WI38 (cell line): ENCODE measurements at regions not wholly inside any gene's neighbourhood (a gene's known extent, or its start where the extent isn't known, plus 50 kb on each side); places are given as distances from the start of the nearest gene placed in this dataset.

Source experiments
- H3K4me3 ChIP-seq: 2 replicates; pipeline ENCODE4 v1.5.1; 2011; ENCODE audit warnings: low read depth, mild to moderate bottlenecking, control low read depth, low read length
- TF ChIP-seq, protein P1 (sequence below): IDR thresholded peaks from 2 replicates; pipeline ENCODE4 v1.5.1; 2012; ENCODE audit warnings: low read depth, mild to moderate bottlenecking, control low read depth, low read length

DNA sequence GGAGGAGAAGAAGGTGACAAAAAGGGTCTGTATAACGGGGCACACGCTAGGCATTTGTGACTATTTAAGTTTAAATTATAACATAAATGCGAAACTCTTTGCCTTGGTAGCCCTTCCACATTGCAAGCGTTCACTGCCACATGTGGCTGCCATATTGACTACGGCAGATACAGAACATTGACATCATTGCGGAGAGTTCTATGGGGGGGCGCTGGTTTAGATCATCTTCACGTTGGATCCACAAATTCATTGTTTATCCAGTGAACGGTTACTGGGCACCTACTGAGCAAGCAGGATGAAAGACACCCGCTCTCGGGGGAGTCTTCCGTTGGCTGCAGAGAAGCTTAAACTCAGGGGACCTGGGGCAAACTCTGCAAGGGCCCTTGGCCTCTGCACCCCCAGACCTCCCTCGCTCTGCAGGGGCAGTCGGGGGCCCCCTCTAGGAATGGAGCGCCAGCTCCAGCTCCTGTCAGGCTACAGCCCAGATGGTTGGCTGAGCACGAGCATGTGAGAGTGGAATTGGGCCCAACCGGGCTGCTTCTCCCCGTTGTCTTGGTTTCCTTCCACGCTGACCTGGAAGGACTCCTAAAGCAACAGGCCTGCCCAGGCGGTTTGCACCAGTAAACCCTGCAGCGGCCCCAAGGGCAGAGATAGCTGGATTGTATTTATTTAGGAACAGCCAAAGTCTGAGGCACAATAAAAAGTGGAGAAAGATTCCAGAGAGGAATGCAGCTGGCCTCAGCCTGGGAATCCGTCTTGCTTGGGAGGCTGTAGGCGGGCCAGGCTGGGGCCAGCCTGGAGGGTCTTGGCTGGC is 172.2 kb downstream of the SEC14L1 start:
- no peak overlapping the region for H3K4me3 ChIP-seq
- TF ChIP-seq, protein P1, sequence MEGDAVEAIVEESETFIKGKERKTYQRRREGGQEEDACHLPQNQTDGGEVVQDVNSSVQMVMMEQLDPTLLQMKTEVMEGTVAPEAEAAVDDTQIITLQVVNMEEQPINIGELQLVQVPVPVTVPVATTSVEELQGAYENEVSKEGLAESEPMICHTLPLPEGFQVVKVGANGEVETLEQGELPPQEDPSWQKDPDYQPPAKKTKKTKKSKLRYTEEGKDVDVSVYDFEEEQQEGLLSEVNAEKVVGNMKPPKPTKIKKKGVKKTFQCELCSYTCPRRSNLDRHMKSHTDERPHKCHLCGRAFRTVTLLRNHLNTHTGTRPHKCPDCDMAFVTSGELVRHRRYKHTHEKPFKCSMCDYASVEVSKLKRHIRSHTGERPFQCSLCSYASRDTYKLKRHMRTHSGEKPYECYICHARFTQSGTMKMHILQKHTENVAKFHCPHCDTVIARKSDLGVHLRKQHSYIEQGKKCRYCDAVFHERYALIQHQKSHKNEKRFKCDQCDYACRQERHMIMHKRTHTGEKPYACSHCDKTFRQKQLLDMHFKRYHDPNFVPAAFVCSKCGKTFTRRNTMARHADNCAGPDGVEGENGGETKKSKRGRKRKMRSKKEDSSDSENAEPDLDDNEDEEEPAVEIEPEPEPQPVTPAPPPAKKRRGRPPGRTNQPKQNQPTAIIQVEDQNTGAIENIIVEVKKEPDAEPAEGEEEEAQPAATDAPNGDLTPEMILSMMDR: no peak

DNA sequence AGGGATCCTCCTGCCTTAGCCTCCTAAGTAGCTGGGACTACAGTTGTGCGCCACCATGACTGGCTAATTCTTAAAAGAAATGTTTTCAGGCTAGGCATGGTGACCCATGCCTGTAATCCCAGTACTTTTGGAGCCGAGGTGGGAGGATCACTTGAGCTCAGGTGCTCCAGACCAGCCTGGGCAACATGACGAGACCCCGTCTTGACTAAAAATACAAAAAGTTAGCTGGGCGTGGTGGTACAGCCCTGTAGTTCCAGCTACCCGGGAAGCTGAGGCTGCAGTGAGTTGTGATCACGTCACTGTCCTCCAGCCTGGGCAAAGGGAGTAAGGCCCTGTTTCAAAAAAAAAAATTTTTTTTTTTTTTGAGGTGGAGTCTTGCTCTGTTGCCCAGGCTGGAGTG is 173.1 kb downstream of the SEC14L1 start:
- H3K4me3 ChIP-seq: no peak overlapping the region
- TF ChIP-seq, protein P1: no peak

DNA sequence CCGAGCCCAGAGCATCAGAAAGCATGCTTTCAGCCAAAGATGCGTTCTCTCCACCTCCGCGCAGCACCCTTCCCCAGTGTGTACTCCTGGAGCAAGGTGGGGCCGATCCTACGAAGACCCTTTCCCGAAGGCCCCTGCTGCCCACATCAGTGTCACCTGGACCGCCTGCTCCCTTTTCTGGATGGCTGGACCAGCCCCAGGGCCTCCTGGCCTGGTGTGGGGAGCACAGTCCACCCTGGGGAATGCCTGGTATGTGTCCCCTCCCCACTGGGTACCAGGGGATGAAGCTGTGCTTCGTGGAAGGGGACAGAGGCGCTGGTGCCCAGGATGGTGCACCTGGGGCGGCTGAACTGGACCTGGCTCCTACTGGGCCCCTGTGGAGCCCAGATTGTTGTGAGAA is 173.8 kb downstream of the SEC14L1 start:
- TF ChIP-seq, protein P1: no peak
- H3K4me3 ChIP-seq: no peak overlapping the region

DNA sequence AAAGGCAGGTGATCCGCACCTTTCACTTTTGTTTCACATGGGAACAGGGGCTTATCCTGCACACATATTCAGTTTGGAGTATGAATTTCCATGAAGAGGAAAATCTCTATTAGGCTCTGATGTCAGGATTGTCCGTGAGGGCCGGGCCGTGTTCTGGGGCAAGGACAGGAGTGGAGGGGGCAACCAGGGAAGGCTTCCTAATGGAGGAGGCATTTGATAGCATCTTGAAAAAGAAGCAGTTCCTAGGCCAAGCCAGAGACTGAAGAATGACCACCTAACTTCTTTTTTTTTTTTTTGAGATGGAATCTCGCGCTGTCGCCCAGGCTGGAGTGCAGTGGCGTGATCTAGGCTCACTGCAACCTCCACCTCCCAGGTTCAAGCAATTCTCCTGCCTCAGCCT is 174.2 kb downstream of the SEC14L1 start:
- TF ChIP-seq, protein P1: no peak
- no peak overlapping the region for H3K4me3 ChIP-seq

DNA sequence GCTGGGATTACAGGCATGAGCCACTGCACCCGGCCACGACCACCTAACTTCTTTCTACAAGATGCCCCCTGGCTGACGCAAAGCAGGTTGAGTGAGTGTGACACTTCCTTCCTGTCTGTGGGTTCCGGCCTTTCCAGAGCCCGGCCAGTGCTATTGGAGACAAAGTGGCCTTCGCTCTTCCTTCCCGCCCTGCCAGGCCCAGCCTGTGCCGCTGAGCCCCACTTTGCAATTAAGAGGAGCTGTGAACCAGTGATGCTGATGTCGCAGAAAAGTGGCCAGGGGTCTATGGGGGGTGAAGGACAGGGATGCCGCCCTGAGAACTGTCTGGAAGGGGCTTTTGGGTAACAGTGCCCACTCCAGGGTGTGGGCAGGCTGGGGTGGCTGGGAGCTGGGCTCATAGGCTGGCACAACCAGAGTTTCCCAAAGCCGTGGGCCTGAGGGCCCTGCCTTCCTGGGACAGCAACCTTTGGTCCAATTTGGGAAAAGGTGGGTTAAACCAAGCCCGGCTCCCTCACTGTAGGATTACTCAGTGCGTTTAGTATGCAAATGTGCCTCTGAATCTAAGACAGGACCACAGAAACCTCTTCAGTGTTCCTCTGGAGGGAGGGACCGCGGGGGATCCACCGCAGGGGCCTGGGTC is 174.9 kb downstream of the SEC14L1 start:
- TF ChIP-seq, protein P1: no peak
- H3K4me3 ChIP-seq: no peak overlapping the region

DNA sequence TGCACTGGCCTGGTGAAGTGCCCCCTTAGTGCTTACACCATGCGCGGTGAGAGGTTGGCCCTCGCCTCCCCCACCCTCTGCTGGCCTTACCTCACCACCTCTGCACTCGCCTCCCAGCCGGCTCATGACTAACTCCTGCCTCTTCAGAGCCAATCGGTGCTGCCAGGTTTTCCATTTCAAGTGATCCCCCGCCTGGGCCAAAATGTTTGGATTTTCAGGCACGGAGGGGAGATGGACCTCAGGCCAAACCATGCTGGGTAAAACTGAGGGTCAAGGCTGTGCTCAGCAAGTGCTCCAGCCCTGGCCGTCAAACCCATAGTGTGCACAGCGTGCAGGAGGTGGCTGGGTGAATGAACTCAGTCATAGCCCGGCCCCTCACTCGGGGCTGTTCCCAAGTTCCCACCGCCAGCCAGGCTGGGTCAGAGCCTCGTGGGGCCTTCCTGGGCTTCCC is 175.4 kb downstream of the SEC14L1 start:
- TF ChIP-seq, protein P1: no peak
- H3K4me3 ChIP-seq: no peak overlapping the region

DNA sequence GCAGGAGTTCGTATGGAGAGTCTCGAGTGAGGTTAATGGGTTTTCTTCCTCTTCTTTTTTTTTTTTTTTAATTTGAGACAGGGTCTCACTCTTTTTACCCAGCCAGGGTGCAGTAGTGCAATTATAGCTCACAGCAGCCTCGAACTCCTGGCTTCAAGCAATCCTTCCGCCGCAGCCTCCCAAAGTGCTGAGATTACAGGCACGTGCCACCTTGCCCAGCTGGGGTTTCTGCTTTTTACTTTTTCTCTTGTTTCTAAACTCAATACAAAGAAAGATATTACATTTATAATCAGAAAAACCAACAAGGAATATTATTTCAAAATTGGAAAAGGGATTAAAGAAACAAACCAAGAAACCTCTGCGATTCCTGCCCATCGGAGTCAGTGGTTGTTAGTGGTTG is 175.9 kb downstream of the SEC14L1 start:
- H3K4me3 ChIP-seq: no peak overlapping the region
- TF ChIP-seq, protein P1: no peak
